ENCODE measurements at regions not wholly inside any gene's neighbourhood (a gene's known extent, or its start where the extent isn't known, plus 50 kb on each side); places are given as distances from the start of the nearest gene placed in this dataset.
"Not testable (repeated sequence)": the region's sequence is repeated elsewhere in the genome, so short reads cannot be mapped to it uniquely, and the experiment has no call there.

DNA sequence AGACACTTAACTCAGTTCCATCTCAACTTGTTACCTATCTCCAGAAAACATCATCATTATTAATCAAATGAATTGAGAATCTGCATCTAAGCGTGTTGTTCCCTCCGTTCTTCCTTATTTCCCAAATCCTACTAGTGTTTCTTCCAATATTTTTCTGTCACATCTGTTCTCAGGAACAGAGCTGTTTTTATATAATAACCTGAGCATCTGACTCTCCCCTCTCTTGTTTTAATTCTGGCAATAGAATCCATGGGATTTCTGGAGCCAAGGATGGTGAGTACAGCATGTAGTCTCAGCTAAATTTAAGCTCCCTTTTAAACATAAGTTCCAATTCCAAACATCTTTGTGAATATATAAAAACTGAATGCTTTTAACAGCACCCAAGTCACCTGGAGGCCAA is 558.3 kb downstream of the DTWD2 start:
- DNase-seq (ENCODE audit: low read depth in 4 of 4, low spot score in 2 of 4), result no peak

DNA sequence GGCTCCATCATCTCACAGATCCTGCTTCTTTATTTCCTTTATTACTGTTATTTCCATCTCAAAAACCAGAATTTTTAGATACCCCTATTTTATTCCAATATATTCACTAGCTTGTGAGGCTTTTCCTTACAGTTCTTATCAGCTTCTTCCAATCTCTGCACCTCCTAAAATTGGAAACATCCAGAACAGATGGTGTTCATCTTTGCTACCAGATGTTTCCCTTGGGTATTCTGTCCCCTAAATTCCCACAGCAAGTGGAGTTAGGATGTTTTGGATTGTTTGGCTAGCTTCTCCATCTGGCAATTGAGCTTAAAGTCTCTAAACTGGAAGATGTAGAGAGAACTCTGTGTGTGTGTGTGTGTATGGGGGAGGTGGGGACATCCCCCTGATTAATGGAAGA is 580.4 kb downstream of the DTWD2 start:
- no peak for DNase-seq (ENCODE audit: low read depth in 4 of 4, low spot score in 2 of 4)

DNA sequence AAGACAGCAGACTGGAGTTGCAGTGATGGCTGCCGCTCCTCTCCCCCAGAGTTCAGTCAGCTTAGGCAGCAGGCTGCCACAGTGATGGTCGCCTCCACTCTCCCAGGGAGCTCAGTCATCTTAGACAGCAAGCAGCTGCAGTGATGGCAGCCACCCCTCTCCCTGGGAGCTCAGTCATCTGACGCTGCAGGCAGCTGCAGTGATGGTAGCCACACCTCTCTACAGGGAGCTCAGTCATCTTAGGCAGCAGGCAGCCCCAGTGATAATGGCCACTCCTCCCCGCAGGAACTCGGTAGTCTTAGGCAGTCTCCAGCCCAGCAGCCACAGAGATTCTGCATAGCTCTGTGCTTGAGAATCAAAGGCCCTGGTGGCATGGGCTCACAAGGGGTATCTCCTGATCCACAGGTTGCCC is 582.7 kb downstream of the DTWD2 start:
- DNase-seq (ENCODE audit: low read depth in 4 of 4, low spot score in 2 of 4), result no peak

DNA sequence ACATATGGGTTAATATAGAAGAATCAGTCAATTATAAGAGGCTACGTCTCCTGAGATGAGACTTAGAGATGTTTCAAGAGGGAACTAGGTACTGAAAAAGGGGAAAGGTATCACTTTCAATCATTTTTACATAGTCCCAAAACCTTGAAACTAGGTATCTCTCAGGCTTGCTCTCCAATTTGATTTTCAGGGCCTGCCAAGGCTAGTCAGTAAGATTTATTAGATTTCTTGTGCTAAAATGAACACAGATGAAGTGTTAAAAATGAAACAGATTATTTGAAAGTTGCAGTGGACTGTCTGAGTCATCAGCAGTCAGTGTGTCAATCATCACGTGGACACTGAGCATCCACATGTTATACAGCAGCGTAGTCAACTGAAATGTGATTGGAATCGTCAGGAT is 591.1 kb downstream of the DTWD2 start:
- DNase-seq (ENCODE audit: low read depth in 4 of 4, low spot score in 2 of 4), result no peak

DNA sequence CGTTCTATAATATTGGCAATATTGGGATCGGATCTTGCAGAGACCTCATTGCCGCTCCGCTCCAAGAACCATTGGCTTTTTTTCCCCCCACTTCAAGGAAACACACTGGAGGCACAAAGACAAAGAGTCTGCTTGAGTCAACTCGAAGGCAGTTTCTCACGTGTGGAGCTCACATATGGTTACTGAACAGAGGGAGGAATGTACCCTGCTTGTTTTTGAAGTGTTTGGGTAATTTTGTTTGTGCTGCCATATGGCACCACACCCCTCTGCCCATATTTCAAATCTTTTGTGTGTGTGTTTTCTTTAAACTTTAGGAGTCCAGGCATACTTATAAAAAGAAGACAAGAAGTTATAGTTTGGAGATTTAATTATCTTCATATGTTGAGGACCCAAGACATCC is 595.9 kb downstream of the DTWD2 start:
- DNase-seq (ENCODE audit: low read depth in 4 of 4, low spot score in 2 of 4), result no peak

DNA sequence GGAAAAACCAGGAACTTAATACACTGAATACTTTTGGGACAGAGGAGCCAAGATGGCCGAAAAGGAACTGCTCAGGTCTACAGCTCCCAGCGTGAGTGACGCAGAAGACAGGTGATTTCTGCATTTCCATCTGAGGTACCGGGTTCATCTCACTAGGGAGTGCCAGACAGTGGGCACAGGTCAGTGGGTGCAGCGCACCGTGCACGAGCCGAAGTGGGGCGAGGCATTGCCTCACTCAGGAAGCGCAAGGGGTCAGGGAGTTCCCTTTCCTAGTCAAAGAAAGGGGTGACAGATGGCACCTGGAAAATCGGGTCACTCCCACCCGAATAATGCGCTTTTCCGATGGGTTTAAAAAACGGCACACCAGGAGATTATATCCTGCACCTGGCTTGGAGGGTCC is 605.4 kb downstream of the DTWD2 start:
- DNase-seq (ENCODE audit: low read depth in 4 of 4, low spot score in 2 of 4), result not testable (repeated sequence)

DNA sequence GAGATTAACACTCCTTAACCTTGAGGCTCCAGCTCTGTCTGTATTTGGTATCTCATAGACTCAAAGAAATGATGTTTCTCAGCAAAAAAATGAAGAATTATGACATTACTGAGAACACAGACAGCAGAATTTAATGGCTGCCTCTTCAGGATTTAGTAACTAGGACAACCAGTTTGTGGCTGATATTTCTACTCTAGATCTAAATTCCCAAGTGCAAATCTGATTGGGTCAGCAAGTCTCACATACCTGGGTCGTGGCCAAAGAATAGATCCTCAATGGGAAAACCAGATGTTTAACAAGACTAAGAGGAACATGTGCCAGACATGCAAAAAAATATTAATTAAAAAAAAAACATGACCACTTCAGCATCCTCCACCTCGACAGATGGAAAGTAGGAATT is 608.9 kb downstream of the DTWD2 start:
- no peak for DNase-seq (ENCODE audit: low read depth in 4 of 4, low spot score in 2 of 4)

DNA sequence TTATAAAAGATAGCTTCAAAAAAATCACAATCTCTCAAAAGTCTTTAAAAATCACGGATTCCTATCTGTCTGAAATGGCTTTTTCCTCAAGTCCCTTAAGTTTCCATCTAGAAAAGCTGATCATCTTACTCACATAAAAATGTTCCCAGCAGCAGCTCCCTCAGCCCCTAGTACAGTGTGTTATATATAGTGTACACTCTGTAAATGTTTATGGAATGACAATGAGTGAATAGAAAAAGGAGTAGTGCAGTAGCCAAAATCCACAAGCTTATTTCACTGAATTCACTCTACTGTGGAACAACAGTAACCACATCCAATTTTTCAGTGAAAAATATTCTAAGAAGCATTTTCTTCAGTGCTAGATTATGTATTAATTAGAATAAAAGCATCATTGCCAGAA is 609.4 kb downstream of the DTWD2 start:
- no peak for DNase-seq (ENCODE audit: low read depth in 4 of 4, low spot score in 2 of 4)

DNA sequence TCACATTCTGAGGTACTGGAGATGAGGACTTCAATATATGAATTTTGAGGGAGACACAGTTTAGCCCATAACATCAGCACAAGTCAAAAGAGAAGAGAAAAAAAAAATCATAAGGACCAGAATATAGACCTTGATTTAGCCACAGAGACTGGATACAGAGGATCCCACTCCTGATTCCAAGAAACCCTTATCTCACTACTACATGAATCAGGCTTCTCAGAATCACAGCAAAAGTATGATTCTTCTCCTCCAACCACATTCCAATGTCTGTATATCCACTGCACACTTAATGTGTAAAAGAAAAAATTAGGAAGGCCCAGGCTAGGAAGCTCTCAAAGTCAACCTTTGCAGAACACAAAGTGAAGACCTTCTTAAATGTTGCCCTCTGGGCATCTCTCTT is 610.9 kb downstream of the DTWD2 start:
- no peak for DNase-seq (ENCODE audit: low read depth in 4 of 4, low spot score in 2 of 4)

DNA sequence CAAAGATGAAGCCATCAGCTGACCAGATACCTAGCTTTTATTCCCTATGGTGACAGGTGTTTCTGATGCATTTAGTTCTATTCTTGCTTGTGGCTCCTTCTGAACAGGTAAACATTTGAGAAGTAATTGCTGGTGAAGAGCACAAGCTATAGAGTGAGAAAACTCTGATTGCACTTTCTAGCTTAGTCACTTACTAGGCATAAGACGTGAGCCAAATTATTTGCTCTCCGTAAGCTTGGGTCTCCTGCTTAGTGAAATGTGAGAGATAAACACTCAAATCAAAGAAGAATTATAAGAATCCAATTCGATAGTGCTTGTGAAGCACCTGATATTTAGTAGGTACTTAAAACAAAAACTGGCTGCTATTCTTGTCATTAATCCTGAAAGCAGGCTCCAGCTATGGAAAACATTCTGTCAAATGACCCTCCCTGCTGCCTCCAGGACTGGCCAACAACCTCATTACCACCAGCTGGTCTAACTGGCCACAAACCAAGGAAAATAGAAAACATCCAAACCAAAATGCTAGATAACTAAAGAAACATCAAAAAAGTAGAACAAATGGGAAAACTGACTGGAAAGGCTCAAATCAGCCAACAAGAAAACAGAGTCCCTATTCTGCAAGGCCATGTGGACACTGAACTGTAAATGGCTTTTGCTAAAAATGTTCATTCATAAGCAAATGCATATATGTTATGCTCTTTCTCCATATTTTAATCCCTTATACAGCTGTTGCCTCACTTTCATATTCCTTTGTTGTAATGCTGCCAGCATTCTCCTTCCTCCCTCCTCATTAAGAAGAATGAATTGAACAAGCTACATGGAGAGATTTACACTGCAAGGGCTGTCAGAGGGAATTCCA is 616.1 kb downstream of the DTWD2 start:
- DNase-seq (ENCODE audit: low read depth in 4 of 4, low spot score in 2 of 4), result peak in 3 of 4 donors; percentile 17 to 37 (median 34)

DNA sequence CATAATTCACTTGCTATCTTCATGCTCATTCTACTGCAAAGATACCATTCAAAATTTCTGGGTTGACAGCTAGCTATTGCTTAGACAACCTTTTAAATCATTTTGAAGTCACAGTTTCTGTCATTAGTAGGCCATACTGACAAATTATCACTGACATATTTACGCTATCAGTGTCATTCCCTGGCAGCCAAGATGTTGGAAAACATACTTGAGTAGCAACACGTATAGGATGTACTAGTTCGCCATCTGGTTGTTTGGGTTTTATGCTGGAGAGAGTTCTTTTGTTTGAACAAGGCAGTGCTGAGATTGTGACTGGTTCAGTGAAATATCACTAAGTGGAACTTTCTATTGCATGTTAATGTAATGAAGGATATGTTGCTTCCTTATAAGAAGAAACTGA is 621.9 kb downstream of the DTWD2 start:
- no peak for DNase-seq (ENCODE audit: low read depth in 4 of 4, low spot score in 2 of 4)

DNA sequence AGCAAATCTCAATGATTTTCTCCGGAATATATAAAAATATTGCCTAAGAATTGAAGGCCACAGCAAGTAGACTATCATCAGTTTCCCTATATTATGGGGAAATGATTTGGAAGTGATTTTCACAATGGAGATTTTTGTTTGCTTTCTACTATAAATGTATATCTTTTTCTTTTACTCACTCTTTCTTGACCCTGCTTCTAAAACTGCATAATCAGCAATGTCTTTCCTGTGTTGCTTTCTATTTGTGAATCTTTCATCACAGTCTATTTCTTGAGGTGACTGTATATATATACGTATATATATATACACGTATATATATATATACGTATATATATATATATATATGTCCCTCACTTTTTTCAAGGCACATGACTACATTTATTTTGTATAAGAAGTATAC is 622.6 kb downstream of the DTWD2 start:
- DNase-seq (ENCODE audit: low read depth in 4 of 4, low spot score in 2 of 4), result no peak

DNA sequence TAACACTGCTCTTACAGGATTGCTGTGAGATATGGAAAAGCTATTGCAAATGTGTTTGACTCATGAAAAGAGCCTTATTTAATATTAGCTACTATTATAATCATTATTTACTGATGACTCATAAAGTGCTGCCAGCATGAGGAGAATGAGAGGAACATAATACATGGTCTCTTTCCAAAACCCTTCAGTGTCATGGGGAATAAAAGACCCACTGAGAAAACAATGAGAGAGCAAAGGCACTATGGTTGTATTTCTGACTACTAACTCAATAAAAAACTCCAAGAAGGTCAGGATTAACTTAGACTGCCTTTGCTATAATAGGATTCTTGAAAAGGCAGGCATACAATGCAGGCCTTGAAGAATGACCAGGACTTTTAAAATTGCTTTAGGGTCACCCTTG is 633.5 kb downstream of the DTWD2 start:
- no peak for DNase-seq (ENCODE audit: low read depth in 4 of 4, low spot score in 2 of 4)

DNA sequence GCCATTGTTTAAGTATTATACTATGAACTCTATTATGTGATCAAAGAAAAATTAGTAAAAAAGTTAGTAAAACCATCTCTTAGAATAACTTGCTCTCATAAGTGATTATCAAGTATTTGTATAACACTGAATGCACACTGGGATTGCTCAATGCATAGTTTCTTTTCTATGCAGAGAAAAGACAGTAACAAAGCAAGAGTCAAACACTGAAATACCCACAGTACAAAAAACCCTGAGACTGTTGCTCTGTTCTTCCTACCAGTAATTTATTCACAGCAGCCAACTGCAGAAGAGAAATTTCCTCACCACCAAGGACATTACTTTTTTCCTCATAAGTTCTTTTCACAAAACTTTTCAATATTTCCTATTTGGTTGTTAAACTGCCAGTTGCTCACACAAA is 634.4 kb downstream of the DTWD2 start:
- DNase-seq (ENCODE audit: low read depth in 4 of 4, low spot score in 2 of 4), result no peak

DNA sequence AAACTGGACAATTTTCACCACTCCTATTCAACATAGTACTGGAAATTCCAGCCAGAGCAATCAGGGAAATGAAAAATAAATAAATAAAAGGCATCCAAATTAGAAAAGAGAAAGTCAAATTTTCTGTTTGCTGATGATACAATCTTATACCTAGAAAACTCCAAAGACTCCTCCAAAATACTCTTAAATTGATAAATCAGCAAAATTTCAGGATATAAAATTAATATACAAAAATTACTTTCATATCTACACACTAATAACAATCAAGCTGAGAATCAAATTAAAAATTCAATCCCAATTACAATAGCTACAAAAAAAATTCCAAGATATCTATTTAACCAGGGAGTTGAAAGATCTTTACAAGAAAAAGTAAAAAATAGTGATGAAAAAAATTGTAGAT is 651.9 kb downstream of the DTWD2 start:
- DNase-seq (ENCODE audit: low read depth in 4 of 4, low spot score in 2 of 4), result no peak

DNA sequence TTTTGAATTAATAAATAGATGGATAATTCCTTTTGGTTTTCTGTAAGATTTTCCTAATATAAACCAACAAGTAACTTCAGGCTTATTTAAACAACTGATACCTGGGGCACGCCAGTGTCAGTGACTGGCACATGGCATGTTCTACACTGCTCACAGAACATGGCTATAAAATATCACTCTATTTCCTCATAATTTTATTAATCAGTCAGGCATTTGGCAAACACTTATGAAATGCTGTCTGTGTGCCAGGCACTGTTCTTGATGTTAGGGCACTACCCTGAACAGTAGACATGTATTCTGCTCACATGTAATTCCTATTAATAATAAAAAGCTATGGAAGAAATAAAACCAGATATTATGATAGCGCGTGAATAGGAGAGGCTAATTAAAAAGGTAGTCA is 661.0 kb downstream of the DTWD2 start:
- no peak for DNase-seq (ENCODE audit: low read depth in 4 of 4, low spot score in 2 of 4)

DNA sequence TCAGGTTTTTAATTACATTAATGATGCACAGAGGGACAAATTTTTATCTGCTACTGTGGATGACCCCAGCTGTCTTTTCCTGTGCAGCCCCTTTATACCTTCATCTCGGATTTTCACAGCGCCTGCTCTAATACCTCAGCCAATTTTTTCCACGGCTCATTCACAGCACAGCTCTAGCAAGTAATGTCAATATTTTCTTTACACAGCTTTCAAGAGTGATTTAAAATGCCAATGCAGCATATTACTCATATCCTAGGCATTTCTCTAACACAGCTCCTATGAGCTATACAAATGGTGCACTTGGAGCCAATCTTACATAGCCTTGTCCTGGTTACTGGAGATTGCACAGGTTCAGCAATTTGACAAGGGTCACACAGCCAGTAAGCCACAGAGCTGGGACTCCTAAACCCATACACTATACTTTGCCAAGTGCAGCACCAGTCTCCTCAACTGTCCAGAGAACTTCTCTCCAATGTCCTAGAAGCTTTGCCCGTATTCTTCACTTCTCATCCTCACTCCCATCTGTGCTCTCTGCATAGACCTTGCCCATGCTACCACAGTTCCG is 661.8 kb downstream of the DTWD2 start:
- DNase-seq (ENCODE audit: low read depth in 4 of 4, low spot score in 2 of 4), result no peak

DNA sequence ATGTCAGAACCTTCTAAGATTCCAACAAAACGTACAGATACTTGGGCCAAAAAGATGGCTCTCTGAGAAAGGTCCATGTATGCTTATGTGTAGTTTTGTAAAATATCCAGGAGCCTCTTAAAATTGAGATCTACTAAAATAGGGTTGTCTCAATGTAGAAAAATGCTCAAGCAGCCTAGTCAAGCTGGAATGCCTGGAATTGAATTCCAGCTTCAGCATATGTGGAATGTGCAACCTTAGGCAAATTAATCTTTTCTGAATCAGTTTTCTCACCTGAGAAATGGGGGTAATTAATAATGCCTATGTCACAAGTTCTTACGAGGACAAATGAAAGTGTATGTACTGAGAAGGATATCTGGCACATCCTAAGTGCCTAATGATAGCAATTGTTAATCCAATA is 662.4 kb downstream of the DTWD2 start:
- DNase-seq (ENCODE audit: low read depth in 4 of 4, low spot score in 2 of 4), result no peak

DNA sequence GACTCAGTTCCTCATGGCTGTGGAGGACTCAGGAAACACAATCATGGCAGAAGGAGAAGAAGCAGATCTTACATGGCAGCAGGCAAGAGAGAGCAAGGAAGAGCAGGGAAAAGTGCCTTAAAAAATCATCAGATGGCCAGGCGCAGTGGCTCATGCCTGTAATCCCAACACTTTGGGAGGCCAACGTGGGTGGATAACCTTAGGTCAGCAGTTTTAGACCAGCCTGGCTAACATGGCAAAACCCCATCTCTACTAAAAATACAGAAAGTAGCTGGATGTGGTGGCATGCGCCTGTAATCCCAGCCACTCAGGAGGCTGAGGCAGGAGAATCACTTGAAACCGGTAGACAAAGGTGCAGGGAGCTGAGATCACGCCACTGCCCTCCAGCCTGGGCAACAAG is 664.6 kb downstream of the DTWD2 start:
- not testable (repeated sequence) for DNase-seq (ENCODE audit: low read depth in 4 of 4, low spot score in 2 of 4)

DNA sequence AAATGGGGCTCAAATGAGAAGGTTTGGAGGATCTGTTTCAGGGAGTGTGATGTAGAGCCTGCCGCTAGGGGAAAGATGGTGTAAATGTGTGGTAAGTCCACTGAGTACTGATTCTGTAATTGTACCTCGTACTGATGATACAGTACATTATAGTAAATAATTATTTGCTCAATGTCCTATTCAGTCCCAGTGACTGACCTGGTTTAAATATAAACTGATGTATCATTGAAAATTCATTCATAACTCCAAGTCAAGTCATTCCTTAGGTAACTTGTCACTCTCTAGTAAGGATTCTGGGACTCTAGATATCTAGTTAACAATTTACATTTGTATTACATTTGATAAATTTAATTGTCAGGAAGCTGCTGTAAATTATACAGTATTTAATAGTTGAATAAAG is 667.3 kb downstream of the DTWD2 start:
- no peak for DNase-seq (ENCODE audit: low read depth in 4 of 4, low spot score in 2 of 4)

DNA sequence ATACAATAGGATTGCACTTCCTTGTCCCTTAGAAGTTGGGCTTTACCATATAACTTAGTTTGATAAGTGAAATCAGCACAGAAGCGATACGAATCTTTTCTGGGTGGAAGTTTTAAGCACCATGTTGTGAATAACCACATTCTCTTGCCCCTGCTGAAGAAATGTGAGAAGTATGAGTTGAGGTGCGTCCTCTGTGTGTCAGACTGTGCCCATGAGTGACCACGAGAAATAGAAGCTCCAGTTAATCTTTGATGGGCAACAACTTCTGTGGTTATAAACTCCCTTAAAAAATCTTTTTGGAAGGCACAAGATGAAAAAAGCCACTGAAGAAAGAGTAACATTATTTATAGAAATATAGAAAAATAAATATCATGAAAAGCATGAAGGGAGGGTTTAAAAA is 668.2 kb downstream of the DTWD2 start:
- DNase-seq (ENCODE audit: low read depth in 4 of 4, low spot score in 2 of 4), result no peak

DNA sequence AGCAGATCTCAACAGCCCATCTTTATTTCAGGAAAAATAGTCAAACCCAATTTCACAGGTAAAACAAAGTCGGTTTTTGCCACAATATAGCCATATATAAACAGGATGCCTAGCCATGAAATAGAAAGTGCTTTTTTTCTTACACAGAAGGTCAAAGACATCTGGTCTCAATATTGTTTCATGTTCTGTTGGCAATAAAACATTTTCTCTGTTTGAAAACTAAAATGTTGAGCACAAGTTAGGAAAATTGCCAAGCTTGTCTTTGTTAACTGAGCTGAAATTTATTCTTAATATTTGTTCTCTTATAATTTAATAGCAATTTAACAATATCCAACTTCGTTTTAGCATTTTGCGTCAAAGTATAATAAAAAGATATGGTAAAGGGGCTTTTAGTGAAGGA is 673.4 kb downstream of the DTWD2 start:
- DNase-seq (ENCODE audit: low read depth in 4 of 4, low spot score in 2 of 4), result peak in 1 of 4 donors; percentile 4

Measured in left renal cortex interstitium (tissue), 4 donors.